ENCODE measurements at regions not wholly inside any gene's neighbourhood (a gene's known extent, or its start where the extent isn't known, plus 50 kb on each side); places are given as distances from the start of the nearest gene placed in this dataset.

- H3K4me3 ChIP-seq (ENCODE audit: insufficient read depth, low read depth, low read length): no peak overlapping the region
- no peak for DNase-seq
- H3K36me3 ChIP-seq (replicated peaks; ENCODE audit: control insufficient read depth, insufficient read depth, low read length): no peaks in the 10 kb centered on the region
- no peaks in the 10 kb centered on the region for H3K27me3 ChIP-seq (ENCODE audit: control insufficient read depth, insufficient read depth, low read length)
Measured at GRCh38 chr4:181650033-181650825, 593.0 kb upstream of the TENM3 start.

DNA sequence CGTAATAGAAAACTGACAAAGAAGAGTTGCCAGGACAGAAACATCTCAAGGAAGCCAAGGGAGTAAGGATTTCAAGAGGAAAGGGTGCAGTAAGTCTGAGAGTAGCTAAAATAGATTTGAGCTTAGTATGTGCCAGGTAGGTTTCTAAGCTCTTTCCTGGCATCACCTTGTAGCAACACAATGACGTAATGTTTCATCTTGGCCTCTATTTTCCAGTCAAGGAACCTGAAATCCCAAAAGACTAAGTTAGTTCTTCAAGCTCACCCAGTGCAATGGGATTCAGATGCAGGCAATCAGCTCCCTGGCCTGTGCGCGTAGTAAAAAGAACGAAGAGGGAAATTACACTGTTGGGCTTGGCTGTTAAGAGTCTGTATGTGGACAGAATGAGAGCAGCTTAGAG, 586.5 kb upstream of the TENM3 start:
- no peak for DNase-seq
- no peaks in the 10 kb centered on the region for H3K36me3 ChIP-seq (replicated peaks; ENCODE audit: control insufficient read depth, insufficient read depth, low read length)
- no peak overlapping the region for H3K4me3 ChIP-seq (ENCODE audit: insufficient read depth, low read depth, low read length)
- no peaks in the 10 kb centered on the region for H3K27me3 ChIP-seq (ENCODE audit: control insufficient read depth, insufficient read depth, low read length)

GRCh38 chr4:181659202-181659601, 584.0 kb upstream of the TENM3 start:
- no peaks in the 10 kb centered on the region for H3K27me3 ChIP-seq (ENCODE audit: control insufficient read depth, insufficient read depth, low read length)
- no peaks in the 10 kb centered on the region for H3K36me3 ChIP-seq (replicated peaks; ENCODE audit: control insufficient read depth, insufficient read depth, low read length)
- H3K4me3 ChIP-seq (ENCODE audit: insufficient read depth, low read depth, low read length): no peak overlapping the region
- DNase-seq: no peak

DNA sequence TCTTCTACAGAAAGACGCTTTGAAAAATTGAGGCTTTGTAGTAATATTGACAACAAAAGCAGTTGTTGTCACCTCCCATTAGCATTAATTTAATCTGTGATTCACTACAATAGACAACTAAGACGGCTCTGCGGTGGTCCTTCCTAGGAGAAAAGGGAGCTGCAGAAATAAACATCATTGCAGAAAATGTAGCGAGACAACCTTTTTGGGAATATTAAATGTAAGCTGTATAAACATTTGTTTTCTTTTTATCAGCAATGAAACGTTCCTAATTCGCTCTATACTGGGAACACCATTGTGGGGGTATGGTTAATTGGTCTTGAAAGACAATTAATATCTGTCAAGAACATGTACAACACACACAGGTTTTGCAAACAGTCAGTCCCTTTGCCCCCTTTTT, 583.3 kb upstream of the TENM3 start:
- H3K36me3 ChIP-seq (replicated peaks; ENCODE audit: control insufficient read depth, insufficient read depth, low read length): no peaks in the 10 kb centered on the region
- no peak for DNase-seq
- no peak overlapping the region for H3K4me3 ChIP-seq (ENCODE audit: insufficient read depth, low read depth, low read length)
- no peaks in the 10 kb centered on the region for H3K27me3 ChIP-seq (ENCODE audit: control insufficient read depth, insufficient read depth, low read length)

DNA sequence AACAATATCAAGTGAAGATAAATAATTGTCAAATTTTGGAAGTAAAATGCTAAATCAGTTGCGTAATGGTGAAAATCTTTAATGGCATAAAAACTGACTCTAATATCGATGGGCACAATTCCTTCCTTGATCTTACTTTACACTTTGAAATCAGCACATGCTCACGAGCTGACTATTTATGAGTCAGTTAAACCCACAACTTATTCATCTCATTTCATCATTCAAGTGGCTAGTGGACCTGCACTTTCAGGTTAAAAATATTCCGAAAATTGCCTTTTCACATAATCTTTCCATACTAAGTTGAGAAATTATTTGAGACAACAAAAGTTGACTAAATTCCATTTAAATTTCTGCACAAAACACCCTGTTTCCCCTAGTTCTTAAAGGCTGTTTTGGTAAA, 582.1 kb upstream of the TENM3 start:
- H3K36me3 ChIP-seq (replicated peaks; ENCODE audit: control insufficient read depth, insufficient read depth, low read length): no peaks in the 10 kb centered on the region
- H3K27me3 ChIP-seq (ENCODE audit: control insufficient read depth, insufficient read depth, low read length): no peaks in the 10 kb centered on the region
- H3K4me3 ChIP-seq (ENCODE audit: insufficient read depth, low read depth, low read length): no peak overlapping the region
- no peak for DNase-seq

- H3K4me3 ChIP-seq (ENCODE audit: insufficient read depth, low read depth, low read length): no peak overlapping the region
- no peak for DNase-seq
- H3K36me3 ChIP-seq (replicated peaks; ENCODE audit: control insufficient read depth, insufficient read depth, low read length): no peaks in the 10 kb centered on the region
- H3K27me3 ChIP-seq (ENCODE audit: control insufficient read depth, insufficient read depth, low read length): no peaks in the 10 kb centered on the region
Measured at GRCh38 chr4:181661923-181662322, 581.3 kb upstream of the TENM3 start.

- H3K27me3 ChIP-seq (ENCODE audit: control insufficient read depth, insufficient read depth, low read length): no peaks in the 10 kb centered on the region
- no peak overlapping the region for H3K4me3 ChIP-seq (ENCODE audit: insufficient read depth, low read depth, low read length)
- H3K36me3 ChIP-seq (replicated peaks; ENCODE audit: control insufficient read depth, insufficient read depth, low read length): no peaks in the 10 kb centered on the region
- DNase-seq: no peak
Measured at GRCh38 chr4:181662383-181662782, 580.8 kb upstream of the TENM3 start.

DNA sequence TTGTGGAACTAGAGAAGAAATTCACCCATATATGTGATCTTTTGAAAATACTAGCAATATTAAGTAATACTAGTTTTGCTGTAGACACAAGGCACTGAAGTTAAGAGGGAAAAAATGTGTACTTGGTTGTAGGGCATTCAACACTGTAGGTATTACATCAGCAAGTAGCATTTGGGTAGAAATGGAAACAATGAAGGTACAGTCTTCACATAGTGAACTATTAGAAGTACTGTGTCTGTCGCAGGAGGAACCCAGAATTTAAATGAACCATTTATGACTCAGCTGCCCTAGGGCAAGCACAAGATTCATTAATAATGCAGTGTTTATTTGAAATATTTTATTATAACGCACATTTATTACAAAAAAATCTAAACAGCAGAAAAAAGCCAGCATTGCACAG, 572.7 kb upstream of the TENM3 start:
- no peak overlapping the region for H3K4me3 ChIP-seq (ENCODE audit: insufficient read depth, low read depth, low read length)
- no peak for DNase-seq
- H3K36me3 ChIP-seq (replicated peaks; ENCODE audit: control insufficient read depth, insufficient read depth, low read length): no peaks in the 10 kb centered on the region
- H3K27me3 ChIP-seq (ENCODE audit: control insufficient read depth, insufficient read depth, low read length): no peaks in the 10 kb centered on the region

DNA sequence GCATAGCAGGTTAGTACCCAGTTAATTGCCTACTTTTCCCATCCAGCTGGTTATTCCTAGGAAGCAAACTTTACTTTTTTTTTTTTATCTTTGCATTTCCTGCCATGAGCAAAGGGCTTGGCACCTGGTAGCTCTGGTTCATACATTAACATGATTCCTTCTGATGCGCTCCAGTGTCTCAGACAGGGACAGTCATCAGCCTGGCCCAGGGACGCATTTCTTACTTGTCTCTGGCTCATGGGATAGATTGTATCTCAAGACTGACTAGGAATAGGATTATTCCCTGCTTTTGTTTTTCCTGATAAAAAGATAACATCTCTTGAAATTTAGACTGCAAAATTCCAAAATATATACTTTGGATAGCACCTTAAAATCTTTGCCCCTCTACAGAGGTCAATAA, 571.5 kb upstream of the TENM3 start:
- Histone ChIP-seq H3K4me3 (ENCODE audit: insufficient read depth, low read depth, low read length) (no peak overlapping the region), H3K27me3 (ENCODE audit: control insufficient read depth, insufficient read depth, low read length) (no peaks in the 10 kb centered on the region), H3K36me3 (replicated peaks; ENCODE audit: control insufficient read depth, insufficient read depth, low read length) (no peaks in the 10 kb centered on the region)
- DNase-seq: no peak

DNA sequence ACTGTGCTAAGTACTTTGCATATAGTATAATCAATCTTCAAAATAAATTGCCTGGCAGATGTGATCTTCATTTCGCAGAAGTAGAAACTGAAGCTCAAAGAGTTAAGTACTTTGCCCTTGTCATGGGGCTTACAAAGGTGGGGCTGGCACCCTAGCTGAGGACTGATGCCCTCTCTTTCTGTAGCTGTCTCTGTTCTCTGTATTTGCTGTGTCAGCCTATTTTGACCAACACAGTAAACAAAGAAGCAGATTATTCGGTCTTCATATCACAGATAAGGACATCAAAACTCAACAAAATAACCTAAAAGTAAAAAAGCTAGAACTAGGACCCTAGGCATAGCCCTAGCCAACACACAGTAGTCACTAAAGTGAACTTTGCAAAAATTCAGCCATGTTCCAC, 570.5 kb upstream of the TENM3 start:
- DNase-seq: no peak
- Histone ChIP-seq H3K27me3 (ENCODE audit: control insufficient read depth, insufficient read depth, low read length) (no peaks in the 10 kb centered on the region), H3K4me3 (ENCODE audit: insufficient read depth, low read depth, low read length) (no peak overlapping the region), H3K36me3 (replicated peaks; ENCODE audit: control insufficient read depth, insufficient read depth, low read length) (no peaks in the 10 kb centered on the region)

DNA sequence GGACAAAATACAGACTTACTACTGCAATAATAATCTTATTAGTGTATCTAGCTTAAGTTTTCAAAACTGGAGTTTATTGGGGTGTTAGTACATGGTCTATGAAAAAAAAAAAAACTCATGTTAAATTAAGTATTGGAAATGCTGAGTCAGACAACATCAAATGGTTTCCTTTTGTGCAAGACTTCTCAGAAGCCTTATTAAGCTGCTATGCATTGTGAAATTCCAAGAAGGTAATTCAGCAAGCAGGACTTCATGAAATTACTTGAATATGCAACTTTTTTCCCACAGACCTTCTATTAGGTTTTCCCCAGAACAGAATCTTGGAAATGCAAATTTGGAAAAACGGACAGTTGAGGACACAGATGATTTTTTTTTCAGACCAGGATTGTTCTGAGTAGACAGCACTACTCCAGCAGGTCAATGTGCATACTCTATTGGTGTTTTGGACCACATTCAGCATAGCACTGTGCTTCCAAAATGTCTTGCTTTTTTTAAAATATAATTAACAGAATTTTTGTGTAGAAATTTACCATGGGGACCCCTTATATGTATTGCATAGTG, 568.8 kb upstream of the TENM3 start:
- no peak overlapping the region for H3K4me3 ChIP-seq (ENCODE audit: insufficient read depth, low read depth, low read length)
- no peak for DNase-seq
- no peaks in the 10 kb centered on the region for H3K27me3 ChIP-seq (ENCODE audit: control insufficient read depth, insufficient read depth, low read length)
- H3K36me3 ChIP-seq (replicated peaks; ENCODE audit: control insufficient read depth, insufficient read depth, low read length): no peaks in the 10 kb centered on the region

- Histone ChIP-seq H3K27me3 (ENCODE audit: control insufficient read depth, insufficient read depth, low read length) (no peaks in the 10 kb centered on the region), H3K4me3 (ENCODE audit: insufficient read depth, low read depth, low read length) (no peak overlapping the region), H3K36me3 (replicated peaks; ENCODE audit: control insufficient read depth, insufficient read depth, low read length) (no peaks in the 10 kb centered on the region)
- no peak for DNase-seq
Measured at GRCh38 chr4:181676546-181676945, 566.7 kb upstream of the TENM3 start.

DNA sequence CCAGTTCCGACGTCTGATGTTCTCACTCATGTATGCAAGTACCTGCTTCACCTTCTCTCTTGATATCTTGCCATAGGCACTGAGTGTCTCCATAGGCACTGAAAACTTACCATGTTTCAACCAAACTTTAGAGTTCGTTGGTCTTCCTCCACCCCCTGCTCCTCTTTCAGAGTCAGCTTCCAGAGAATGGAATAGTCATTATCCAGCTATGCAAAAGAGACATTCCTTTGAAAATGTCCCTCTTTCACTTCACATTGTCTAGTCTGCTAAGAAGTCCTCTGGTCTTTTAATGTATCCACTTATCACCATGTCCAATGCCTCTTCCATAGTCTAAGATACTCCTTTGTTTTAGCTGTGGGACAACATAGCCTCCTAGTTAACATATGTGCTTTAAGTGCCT, 566.0 kb upstream of the TENM3 start:
- Histone ChIP-seq H3K27me3 (ENCODE audit: control insufficient read depth, insufficient read depth, low read length) (no peaks in the 10 kb centered on the region), H3K36me3 (replicated peaks; ENCODE audit: control insufficient read depth, insufficient read depth, low read length) (no peaks in the 10 kb centered on the region), H3K4me3 (ENCODE audit: insufficient read depth, low read depth, low read length) (no peak overlapping the region)
- no peak for DNase-seq

GRCh38 chr4:181677621-181678020, 565.6 kb upstream of the TENM3 start:
- Histone ChIP-seq H3K36me3 (replicated peaks; ENCODE audit: control insufficient read depth, insufficient read depth, low read length) (no peaks in the 10 kb centered on the region), H3K27me3 (ENCODE audit: control insufficient read depth, insufficient read depth, low read length) (no peaks in the 10 kb centered on the region), H3K4me3 (ENCODE audit: insufficient read depth, low read depth, low read length) (no peak overlapping the region)
- DNase-seq: no peak

DNA sequence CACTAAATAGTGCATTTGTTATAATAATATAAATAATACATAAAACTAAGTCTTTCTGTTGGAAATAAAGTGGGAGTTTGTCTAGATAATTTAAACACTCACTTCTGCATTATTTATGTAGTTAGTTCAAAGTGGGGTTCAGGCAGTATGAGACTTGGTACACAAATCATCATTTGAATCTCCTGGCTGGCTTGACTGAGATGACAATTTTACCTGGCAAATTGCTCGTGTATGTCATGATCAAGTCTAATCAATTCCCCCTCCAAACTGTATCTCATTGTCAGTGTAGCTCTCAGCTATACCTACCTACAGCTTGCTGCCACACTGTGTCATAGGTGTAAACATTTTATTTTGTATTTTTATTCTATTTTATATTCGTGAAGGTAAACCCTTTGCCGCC, 563.4 kb upstream of the TENM3 start:
- no peaks in the 10 kb centered on the region for H3K27me3 ChIP-seq (ENCODE audit: control insufficient read depth, insufficient read depth, low read length)
- no peak for DNase-seq
- no peaks in the 10 kb centered on the region for H3K36me3 ChIP-seq (replicated peaks; ENCODE audit: control insufficient read depth, insufficient read depth, low read length)
- H3K4me3 ChIP-seq (ENCODE audit: insufficient read depth, low read depth, low read length): no peak overlapping the region

Measured in H7 (cell line).